Peyer's patch (tissue), 4 donors: ENCODE measurements at regions not wholly inside any gene's neighbourhood (a gene's known extent, or its start where the extent isn't known, plus 50 kb on each side); places are given as distances from the start of the nearest gene placed in this dataset.

Experiments used
- POLR2A ChIP-seq, 2 donors: fragments of 450-650 bp; IDR thresholded peaks; one replicate each; pipeline ENCODE4 v1.5.1; 2017; ENCODE audit warnings: antibody characterized with exemption in 2 of 2, mild to moderate bottlenecking in 2 of 2, moderate library complexity in 2 of 2
- TF ChIP-seq, protein P1 (sequence below), 6 experiments: fragments of 450-650 bp in 4 of 6; fragments of 200-600 bp in 2 of 6; sonication (generic) in 1 of 6; IDR thresholded peaks; one replicate each; pipeline ENCODE4 v1.5.1; 2017 to 2019; ENCODE audit warnings: antibody characterized with exemption in 6 of 6, mild to moderate bottlenecking in 3 of 6, moderate library complexity in 1 of 6

DNA sequence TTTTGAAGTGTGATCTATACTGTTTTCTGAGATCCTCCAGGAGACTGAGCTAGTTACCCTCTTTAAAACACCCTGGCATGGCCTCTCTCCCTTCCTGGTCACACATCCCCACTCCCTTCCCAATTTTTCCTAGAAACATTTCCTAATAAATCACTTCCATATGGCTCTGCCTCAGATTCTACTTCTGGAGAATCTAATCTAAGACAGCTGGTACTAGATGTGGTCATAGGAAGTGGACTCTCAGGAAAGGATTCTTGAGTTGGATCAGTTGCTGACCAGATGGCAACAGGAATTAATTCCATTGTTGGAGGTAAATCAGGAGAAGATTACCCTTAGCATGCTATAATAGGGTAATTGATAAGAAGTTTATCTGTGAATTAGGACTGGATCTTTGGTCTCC lies 310.5 kb downstream of the SATB2 start:
- TF ChIP-seq, protein P1, sequence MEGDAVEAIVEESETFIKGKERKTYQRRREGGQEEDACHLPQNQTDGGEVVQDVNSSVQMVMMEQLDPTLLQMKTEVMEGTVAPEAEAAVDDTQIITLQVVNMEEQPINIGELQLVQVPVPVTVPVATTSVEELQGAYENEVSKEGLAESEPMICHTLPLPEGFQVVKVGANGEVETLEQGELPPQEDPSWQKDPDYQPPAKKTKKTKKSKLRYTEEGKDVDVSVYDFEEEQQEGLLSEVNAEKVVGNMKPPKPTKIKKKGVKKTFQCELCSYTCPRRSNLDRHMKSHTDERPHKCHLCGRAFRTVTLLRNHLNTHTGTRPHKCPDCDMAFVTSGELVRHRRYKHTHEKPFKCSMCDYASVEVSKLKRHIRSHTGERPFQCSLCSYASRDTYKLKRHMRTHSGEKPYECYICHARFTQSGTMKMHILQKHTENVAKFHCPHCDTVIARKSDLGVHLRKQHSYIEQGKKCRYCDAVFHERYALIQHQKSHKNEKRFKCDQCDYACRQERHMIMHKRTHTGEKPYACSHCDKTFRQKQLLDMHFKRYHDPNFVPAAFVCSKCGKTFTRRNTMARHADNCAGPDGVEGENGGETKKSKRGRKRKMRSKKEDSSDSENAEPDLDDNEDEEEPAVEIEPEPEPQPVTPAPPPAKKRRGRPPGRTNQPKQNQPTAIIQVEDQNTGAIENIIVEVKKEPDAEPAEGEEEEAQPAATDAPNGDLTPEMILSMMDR (IDR thresholded peaks at IDR 0.05): no peak
- TF ChIP-seq POLR2A (IDR thresholded peaks at IDR 0.05): no peak
